ENCODE measurements at regions not wholly inside any gene's neighbourhood (a gene's known extent, or its start where the extent isn't known, plus 50 kb on each side); places are given as distances from the start of the nearest gene placed in this dataset.
"Not testable (repeated sequence)": the region's sequence is repeated elsewhere in the genome, so short reads cannot be mapped to it uniquely, and the experiment has no call there.

DNA sequence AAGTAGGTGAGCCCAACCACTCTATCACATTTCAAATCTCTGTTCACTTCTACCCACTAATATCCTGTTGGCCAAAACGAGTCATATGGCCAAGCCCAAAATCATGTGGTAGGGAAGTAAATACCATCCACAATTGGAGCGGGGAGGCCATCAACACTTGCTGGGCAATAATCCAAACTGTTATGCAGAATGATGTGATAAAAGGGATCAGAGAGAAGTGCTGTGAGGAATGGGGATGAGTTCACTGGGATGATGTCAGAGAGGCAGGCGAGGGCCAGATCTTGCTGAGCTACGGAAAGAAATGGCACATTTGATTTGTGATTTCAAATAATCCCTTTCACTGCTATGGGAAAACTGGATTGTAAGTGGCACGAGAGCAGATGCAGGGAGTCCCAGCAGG is 188.4 kb downstream of the NPIPA8 start:
- DNase-seq: not testable (repeated sequence)

GRCh38 chr16:18146601-18147142 is 189.9 kb downstream of the NPIPA8 start:
- not testable (repeated sequence) for DNase-seq

GRCh38 chr16:18142066-18142465 is 194.5 kb downstream of the NPIPA8 start:
- not testable (repeated sequence) for DNase-seq

GRCh38 chr16:18136288-18136687 is 200.2 kb downstream of the NPIPA8 start:
- DNase-seq: not testable (repeated sequence)

DNA sequence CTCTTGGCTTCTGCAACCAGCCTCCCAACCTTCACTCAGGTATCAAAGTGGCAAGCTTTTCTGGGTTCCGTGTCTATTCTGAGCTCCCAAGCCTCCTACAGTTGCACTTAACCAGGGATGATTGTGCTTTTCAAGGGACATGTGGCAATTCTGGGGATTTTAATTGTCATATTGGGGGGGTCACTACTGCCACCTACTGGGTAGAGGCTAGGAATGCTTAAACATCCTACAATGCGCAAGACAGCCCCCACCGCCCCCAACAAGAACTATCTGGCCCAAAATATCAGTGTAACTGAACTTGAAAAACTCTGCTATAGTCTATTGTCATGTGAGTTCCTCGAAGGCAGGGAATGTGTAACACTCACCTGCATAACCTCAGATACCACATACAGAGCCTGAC is 201.5 kb downstream of the NPIPA8 start:
- DNase-seq: not testable (repeated sequence)

GRCh38 chr16:18131587-18131986 is 204.9 kb downstream of the NPIPA8 start:
- not testable (repeated sequence) for DNase-seq

DNA sequence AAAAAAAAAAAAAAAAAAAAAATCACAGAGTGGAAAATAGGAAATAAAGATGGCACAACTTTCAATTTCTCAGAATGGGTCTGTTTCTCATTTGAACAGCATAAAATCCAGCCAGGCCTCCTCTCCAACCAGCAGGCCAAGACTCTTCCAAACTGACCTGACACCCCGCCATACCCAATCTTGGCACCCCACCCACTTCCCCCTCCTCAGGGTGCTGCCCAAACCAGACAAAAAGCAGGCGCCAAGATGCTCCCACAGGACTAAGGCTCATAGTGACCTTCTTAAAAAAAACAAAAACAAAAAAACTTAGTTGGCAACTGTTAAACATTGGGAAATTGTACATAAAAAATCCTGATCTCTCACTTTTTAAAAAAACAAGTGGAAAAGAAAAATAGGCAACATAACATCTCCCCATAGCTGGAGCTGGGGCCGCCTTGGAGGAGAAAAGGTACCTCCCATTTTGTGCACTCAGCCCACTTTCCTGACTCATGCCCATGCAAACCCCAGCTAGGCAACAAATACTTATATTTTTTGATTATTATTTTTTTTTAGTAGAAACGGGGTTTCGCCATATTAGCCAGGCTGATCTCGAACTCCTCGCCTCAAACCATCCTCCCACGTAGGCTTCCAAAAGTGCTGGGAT is 205.9 kb downstream of the NPIPA8 start:
- not testable (repeated sequence) for DNase-seq

DNA sequence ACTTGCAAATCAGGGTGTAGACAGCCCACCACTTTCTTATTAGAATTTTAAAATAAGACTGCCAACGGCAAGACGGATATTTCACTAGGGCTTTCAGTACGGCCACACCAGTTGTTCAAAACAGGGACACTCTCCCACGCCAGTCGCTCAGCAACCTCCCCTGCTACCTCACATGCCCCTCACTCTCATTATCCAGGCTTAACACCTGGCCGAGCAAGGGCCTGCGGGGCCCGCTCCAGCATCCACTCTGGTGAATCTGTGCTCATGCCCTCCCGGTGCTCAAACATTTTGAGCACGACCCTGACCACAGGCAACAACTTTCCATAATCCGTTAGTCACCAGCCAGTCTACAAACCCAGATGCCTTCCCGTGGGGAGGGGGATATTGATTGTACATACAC is 209.5 kb downstream of the NPIPA8 start:
- DNase-seq: not testable (repeated sequence)

DNA sequence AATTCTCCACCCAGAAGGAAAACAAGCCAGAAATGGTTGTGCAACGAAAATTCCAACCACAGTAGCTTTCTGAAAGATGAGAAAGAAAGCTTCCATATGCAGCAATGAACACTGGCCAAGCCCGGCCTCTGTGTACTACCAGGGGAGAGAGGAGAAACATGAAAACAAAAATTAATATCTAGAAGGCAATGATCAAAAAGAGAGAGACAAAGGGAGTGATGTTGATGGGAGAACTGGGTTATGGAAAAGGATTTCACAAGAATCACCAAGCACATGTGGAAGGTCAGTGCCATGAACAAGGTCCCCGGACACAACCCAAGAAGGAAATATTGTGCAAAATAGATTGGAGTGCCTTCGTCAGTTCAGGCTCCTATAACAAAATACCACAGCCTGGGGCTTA is 217.4 kb downstream of the NPIPA8 start:
- DNase-seq: not testable (repeated sequence)

DNA sequence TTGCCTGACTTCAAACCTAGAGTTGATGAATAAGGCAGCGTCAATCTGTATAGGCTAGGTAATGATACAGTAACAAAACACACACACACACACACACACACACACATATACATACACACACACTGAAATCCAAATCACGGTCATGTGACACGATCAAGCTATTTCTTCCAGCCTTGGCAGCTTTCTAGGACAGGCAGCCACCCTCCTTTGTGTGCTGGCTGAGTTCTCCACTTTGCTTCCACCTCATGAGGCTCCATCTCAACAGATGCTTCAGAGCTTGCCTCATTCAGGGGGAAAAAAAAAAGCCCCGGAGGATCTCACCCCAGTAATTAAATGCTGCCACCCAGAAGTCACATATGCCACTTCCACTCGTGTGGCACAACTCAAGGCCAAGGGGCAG is 217.9 kb downstream of the NPIPA8 start:
- DNase-seq: not testable (repeated sequence)

- DNase-seq: not testable (repeated sequence)
These were observed 218.5 kb downstream of the NPIPA8 start for GRCh38 chr16:18118071-18118470.

- DNase-seq: not testable (repeated sequence)
These were observed 232.1 kb downstream of the NPIPA8 start for GRCh38 chr16:18104412-18104811.

GRCh38 chr16:18101077-18101476 is 235.5 kb downstream of the NPIPA8 start:
- not testable (repeated sequence) for DNase-seq

- DNase-seq: not testable (repeated sequence)
These were observed 243.9 kb downstream of the NPIPA8 start for GRCh38 chr16:18092605-18093004.

GRCh38 chr16:18080658-18081363 is 255.7 kb downstream of the NPIPA8 start:
- not testable (repeated sequence) for DNase-seq

DNA sequence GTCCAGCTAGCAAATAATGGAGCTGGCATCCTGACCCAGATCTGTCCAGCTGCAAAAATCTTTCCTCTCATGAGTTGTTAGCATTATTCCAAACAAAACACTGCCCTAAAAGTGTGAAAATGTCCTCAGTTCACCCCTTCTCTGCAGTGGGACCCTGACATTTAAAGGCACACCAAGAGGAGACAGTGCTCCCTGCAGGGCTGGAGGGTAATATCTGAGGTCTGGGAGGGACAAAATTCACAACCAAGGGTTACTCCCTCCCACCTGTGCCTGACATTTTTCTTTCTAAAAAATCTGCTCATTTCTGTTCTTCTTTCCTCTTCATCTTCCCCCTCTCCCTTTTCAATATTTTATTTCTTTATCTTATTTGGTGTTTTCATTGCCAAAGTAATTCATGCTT is 258.6 kb downstream of the NPIPA8 start:
- DNase-seq: not testable (repeated sequence)

DNA sequence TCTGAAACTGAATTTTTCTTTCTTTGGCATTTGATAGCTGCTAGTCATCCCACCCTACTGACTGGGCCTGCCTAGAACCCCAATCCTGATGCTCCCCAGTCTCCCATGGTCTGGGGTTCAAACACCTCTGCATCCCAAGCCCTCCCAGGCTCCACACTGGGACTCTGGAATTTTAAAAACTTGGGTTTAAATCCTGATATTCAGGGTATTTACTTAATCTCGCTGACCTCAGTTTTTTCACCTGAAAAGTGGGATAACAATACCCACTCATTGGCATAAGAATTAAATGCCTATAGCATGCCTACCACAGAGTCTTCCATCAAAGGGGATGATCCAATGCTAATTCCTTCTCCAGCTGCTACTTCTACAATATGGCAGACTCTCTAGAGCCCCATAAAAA is 264.4 kb downstream of the NPIPA8 start:
- no peak for DNase-seq

GRCh38 chr16:18069683-18070082 is 266.9 kb downstream of the NPIPA8 start:
- DNase-seq: no peak

DNA sequence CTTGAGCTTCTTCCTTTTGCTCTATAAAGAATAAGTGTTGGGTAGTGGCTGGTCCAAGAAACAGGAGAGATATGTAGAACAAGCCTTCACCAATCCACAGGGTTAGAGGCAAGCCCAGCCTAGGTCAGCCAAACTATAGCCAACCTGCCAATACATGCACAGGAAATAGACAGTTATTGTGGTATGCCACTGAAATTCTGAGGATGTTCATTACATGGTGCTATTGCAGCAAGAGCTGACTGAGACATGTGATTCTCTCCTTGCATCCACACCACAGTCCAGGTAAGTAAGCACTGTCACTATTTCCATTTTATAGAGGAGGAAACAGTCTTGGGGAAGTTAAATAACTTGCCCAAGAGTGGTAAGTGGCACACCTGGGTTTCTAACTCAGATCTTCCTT is 268.1 kb downstream of the NPIPA8 start:
- no peak for DNase-seq

DNA sequence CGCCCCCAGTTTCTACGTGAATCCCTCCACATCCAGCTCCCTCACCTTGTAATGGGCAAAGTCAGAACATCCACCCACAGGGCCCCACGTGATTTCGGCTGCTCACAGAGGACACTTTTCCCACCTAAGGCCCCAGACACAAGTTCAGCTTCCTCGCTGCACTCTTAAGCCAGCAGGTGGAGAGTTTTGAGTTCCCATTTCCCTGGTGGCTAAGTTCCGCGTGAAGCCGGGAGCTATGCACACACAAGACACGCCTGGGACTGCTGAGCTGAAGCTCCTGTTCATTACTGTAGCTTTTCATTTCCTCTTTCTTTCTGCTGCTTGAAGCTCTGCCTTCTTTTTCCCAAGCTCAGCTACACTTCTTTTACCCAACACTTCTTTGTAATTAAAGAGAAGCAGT is 273.8 kb downstream of the NPIPA8 start:
- no peak for DNase-seq

DNA sequence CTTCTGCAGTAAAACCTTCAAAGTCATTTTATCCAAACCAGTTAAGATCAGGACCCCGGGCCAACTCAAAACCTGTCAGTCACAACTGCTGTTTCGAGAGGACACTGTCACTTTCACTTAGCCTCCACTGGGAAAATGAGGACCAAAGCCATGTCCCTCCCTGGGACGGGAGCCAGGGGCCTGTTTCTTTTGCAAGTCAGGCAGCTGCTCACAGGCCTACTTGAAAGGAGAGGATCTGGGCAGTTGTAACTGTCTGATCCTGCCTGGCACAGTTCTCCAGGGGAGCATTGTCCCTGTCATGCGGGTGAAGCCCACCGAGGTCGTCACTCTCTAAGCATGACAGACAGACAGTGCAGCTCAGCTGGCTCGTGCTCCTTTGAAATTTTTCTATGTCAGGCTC is 276.2 kb downstream of the NPIPA8 start:
- no peak for DNase-seq

GRCh38 chr16:18059577-18059976 is 277.0 kb downstream of the NPIPA8 start:
- DNase-seq: no peak

- no peak for DNase-seq
These were observed 277.4 kb downstream of the NPIPA8 start for GRCh38 chr16:18059089-18059488.

GRCh38 chr16:18055411-18055916 is 281.1 kb downstream of the NPIPA8 start:
- DNase-seq: no peak
